ENCODE measurements at regions not wholly inside any gene's neighbourhood (a gene's known extent, or its start where the extent isn't known, plus 50 kb on each side); places are given as distances from the start of the nearest gene placed in this dataset.

DNA sequence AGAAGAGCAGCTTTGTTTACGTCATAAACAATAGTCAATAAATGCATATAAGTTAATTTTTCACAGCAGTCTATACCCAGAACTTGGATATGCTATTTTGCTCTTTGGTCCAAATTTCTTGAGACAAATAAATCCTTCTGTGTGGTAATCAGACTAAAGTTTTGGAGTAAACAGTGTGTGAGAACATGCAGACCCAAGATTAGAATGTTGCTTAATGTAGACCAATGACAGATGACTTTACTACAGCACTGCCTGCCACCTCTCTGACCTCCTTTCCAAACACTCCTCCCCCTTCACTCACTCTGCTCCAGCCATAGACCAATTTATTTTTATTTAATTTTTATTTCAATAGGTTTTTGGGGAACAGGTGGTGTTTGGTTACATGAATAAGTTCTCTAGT lies 115.3 kb upstream of the TANK start:
- DNase-seq (ENCODE audit: low read depth): peak; percentile 83
- TF ChIP-seq CTCF (IDR thresholded peaks at IDR 0.05; ENCODE audit: insufficient read depth, low read depth, low read length): no peak
- H3K4me3 ChIP-seq (ENCODE audit: low read depth, low read length): no peak overlapping the region

DNA sequence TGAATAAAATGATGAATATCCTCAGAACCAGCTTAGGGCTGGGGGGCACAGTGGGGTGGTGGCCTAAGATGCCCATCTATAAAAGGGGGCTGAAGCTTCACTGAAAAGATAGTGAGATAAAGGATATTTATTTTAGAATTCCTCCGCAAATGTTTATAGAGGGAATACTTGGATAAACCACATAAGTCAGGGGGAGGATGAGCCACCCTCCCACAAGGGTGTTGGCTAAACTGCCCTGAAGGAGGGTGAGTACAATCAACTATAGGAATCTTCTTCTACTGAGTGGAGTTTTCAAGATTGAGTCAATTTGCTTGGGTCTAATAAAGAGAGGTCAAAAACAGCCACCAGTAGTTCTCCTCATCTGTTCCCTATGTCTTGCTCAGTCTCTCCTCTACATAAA lies 114.5 kb upstream of the TANK start:
- H3K4me3 ChIP-seq (ENCODE audit: low read depth, low read length): no peak overlapping the region
- no peak for TF ChIP-seq CTCF (IDR thresholded peaks at IDR 0.05; ENCODE audit: insufficient read depth, low read depth, low read length)
- DNase-seq (ENCODE audit: low read depth): peak; percentile 70

GRCh38 chr2:161046876-161047275 lies 113.4 kb upstream of the TANK start:
- DNase-seq (ENCODE audit: low read depth): no peak
- no peak overlapping the region for H3K4me3 ChIP-seq (ENCODE audit: low read depth, low read length)
- no peak for TF ChIP-seq CTCF (IDR thresholded peaks at IDR 0.05; ENCODE audit: insufficient read depth, low read depth, low read length)

DNA sequence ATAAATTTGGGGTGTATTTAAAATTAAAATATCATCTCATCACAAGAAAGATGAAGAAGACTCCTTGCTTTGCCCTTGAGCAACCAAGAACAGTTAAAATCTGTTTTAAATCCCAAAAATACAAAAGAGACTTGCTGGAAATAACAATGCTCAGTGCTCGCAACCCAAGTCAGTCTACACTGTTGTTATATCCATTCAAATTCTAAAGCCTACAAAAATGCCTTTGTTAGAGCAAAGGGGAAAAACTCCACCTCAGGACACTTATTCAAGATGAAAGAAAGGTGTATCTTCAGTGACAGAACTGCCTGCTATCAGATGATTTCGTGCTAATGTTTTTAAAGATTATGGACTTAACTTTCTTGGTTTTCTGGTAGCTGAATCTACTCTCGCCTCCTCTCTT lies 111.9 kb upstream of the TANK start:
- DNase-seq (ENCODE audit: low read depth): no peak
- TF ChIP-seq CTCF (IDR thresholded peaks at IDR 0.05; ENCODE audit: insufficient read depth, low read depth, low read length): no peak
- H3K4me3 ChIP-seq (ENCODE audit: low read depth, low read length): no peak overlapping the region

- TF ChIP-seq CTCF (IDR thresholded peaks at IDR 0.05; ENCODE audit: insufficient read depth, low read depth, low read length): no peak
- H3K4me3 ChIP-seq (ENCODE audit: low read depth, low read length): no peak overlapping the region
- DNase-seq (ENCODE audit: low read depth): no peak
Measured at GRCh38 chr2:161049559-161049958, 110.7 kb upstream of the TANK start.

DNA sequence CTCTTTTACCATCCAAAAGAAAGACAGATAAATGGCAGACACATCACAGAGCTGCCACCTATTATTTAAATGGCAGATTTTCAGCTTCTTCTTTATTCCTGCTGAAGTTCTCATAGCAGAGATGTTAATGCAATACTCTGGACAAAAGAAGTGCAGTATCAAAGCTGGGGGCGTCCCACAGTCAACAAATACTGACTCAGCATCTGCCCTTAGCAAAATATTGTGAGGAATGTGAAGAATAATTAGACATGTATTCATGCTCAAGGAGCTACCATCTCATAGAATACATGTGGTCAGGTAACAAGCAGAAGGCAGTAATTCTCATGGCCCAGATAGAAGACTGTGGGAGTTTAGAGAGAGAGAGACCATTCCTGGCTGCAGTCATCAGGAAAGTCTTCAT lies 108.0 kb upstream of the TANK start:
- DNase-seq (ENCODE audit: low read depth): no peak
- H3K4me3 ChIP-seq (ENCODE audit: low read depth, low read length): no peak overlapping the region
- TF ChIP-seq CTCF (IDR thresholded peaks at IDR 0.05; ENCODE audit: insufficient read depth, low read depth, low read length): no peak

- no peak for DNase-seq (ENCODE audit: low read depth)
- no peak overlapping the region for H3K4me3 ChIP-seq (ENCODE audit: low read depth, low read length)
- no peak for TF ChIP-seq CTCF (IDR thresholded peaks at IDR 0.05; ENCODE audit: insufficient read depth, low read depth, low read length)
Measured at GRCh38 chr2:161055289-161055688, 104.9 kb upstream of the TANK start.
